ENCODE measurements at regions not wholly inside any gene's neighbourhood (a gene's known extent, or its start where the extent isn't known, plus 50 kb on each side); places are given as distances from the start of the nearest gene placed in this dataset.
"Not testable (repeated sequence)": the region's sequence is repeated elsewhere in the genome, so short reads cannot be mapped to it uniquely, and the experiment has no call there.

- Mint-ChIP-seq H3K27ac (ENCODE audit: unreplicated experiment) (peak overlapping the region; percentile 19), H3K36me3 (ENCODE audit: insufficient read depth, unreplicated experiment) (no peaks in the 10 kb centered on the region), H3K4me1 (ENCODE audit: low read depth, unreplicated experiment) (peaks cover 35% of the 10 kb centered on the region), H3K27me3 (ENCODE audit: unreplicated experiment) (peaks cover 4% of the 10 kb centered on the region), H3K9me3 (ENCODE audit: low read depth, unreplicated experiment) (no peaks in the 10 kb centered on the region), H3K4me3 (ENCODE audit: low read depth, unreplicated experiment) (no peak overlapping the region)
- BruUV-seq (replicated peaks), result no TSS peak
- no peak for TF ChIP-seq CTCF (IDR thresholded peaks at IDR 0.05; ENCODE audit: unreplicated experiment)
- CTCF ChIA-PET, result no interaction called here
- DNase-seq, result peak; percentile 28
- intact Hi-C loops (cut with micrococcal nuclease; ENCODE audit: unreplicated experiment), result no loop called here
Observed at GRCh38 chr11:122197066-122197987, 81.3 kb upstream of the BLID start.

GRCh38 chr11:122195790-122196189 is 79.8 kb upstream of the BLID start:
- H3K36me3 Mint-ChIP-seq (ENCODE audit: insufficient read depth, unreplicated experiment), result no peaks in the 10 kb centered on the region
- no peak for TF ChIP-seq CTCF (IDR thresholded peaks at IDR 0.05; ENCODE audit: unreplicated experiment)
- H3K4me3 Mint-ChIP-seq (ENCODE audit: low read depth, unreplicated experiment), result no peak overlapping the region
- H3K4me1 Mint-ChIP-seq (ENCODE audit: low read depth, unreplicated experiment), result peaks cover 27% of the 10 kb centered on the region
- no peaks in the 10 kb centered on the region for H3K9me3 Mint-ChIP-seq (ENCODE audit: low read depth, unreplicated experiment)
- DNase-seq, result no peak
- intact Hi-C loops (cut with micrococcal nuclease; ENCODE audit: unreplicated experiment), result no loop called here
- CTCF ChIA-PET, result no interaction called here
- no peaks in the 10 kb centered on the region for H3K27me3 Mint-ChIP-seq (ENCODE audit: unreplicated experiment)
- H3K27ac Mint-ChIP-seq (ENCODE audit: unreplicated experiment), result no peak overlapping the region
- BruUV-seq (replicated peaks), result no TSS peak

GRCh38 chr11:122193881-122194480 is 78.0 kb upstream of the BLID start:
- not testable (repeated sequence) for BruUV-seq (replicated peaks); H3K36me3 Mint-ChIP-seq (ENCODE audit: insufficient read depth, unreplicated experiment); H3K27ac Mint-ChIP-seq (ENCODE audit: unreplicated experiment); H3K9me3 Mint-ChIP-seq (ENCODE audit: low read depth, unreplicated experiment); DNase-seq; H3K27me3 Mint-ChIP-seq (ENCODE audit: unreplicated experiment); H3K4me3 Mint-ChIP-seq (ENCODE audit: low read depth, unreplicated experiment)
- CTCF ChIA-PET, result interaction anchor here (0.6 kb wide), 1 partner anchor 70 kb away, joined by 3 read pairs; no protein-coding TSS in a partner anchor
- intact Hi-C loops (cut with micrococcal nuclease; ENCODE audit: unreplicated experiment), result loop anchor here (5.0 kb wide), 1 partner anchor 42 kb away; no protein-coding TSS in a partner anchor
- peaks cover 27% of the 10 kb centered on the region for H3K4me1 Mint-ChIP-seq (ENCODE audit: low read depth, unreplicated experiment)

GRCh38 chr11:122193457-122193856 is 77.4 kb upstream of the BLID start:
- H3K4me3 Mint-ChIP-seq (ENCODE audit: low read depth, unreplicated experiment), result no peak overlapping the region
- H3K27ac Mint-ChIP-seq (ENCODE audit: unreplicated experiment), result no peak overlapping the region
- CTCF ChIA-PET, result no interaction called here
- no peak for TF ChIP-seq CTCF (IDR thresholded peaks at IDR 0.05; ENCODE audit: unreplicated experiment)
- no peaks in the 10 kb centered on the region for H3K27me3 Mint-ChIP-seq (ENCODE audit: unreplicated experiment)
- no TSS peak for BruUV-seq (replicated peaks)
- no peaks in the 10 kb centered on the region for H3K36me3 Mint-ChIP-seq (ENCODE audit: insufficient read depth, unreplicated experiment)
- no peaks in the 10 kb centered on the region for H3K9me3 Mint-ChIP-seq (ENCODE audit: low read depth, unreplicated experiment)
- H3K4me1 Mint-ChIP-seq (ENCODE audit: low read depth, unreplicated experiment), result peaks cover 27% of the 10 kb centered on the region
- DNase-seq, result no peak
- intact Hi-C loops (cut with micrococcal nuclease; ENCODE audit: unreplicated experiment), result loop anchor here (5.0 kb wide), 1 partner anchor 41 kb away; no protein-coding TSS in a partner anchor

Data from Calu3 (cell line).